Panc1 (cell line): ENCODE measurements at regions not wholly inside any gene's neighbourhood (a gene's known extent, or its start where the extent isn't known, plus 50 kb on each side); places are given as distances from the start of the nearest gene placed in this dataset.

Source experiments
- CTCF ChIP-seq: fragments of 450-650 bp; IDR thresholded peaks from 2 replicates; pipeline ENCODE4 v1.5.1; 2017; ENCODE audit warnings: mild to moderate bottlenecking
- POLR2AphosphoS5 ChIP-seq: IDR thresholded peaks from 2 replicates; pipeline ENCODE4 v1.6.1; 2012; ENCODE audit warnings: mild to moderate bottlenecking, low read depth, low read length, moderate library complexity
- REST ChIP-seq, 2 experiments: IDR thresholded peaks; 2 replicates each; pipeline ENCODE4 v1.6.1; 2011 to 2012; ENCODE audit warnings: low read depth in 2 of 2, control low read depth in 1 of 2, low read length in 1 of 2, mild to moderate bottlenecking in 1 of 2, moderate library complexity in 1 of 2; ENCODE audit not compliant: insufficient read depth in 1 of 2
- SIN3A ChIP-seq: IDR thresholded peaks from 2 replicates; pipeline ENCODE4 v1.6.1; 2012; ENCODE audit warnings: low read depth, mild to moderate bottlenecking, low read length, moderate library complexity, borderline replicate concordance; ENCODE audit not compliant: insufficient read depth
- TCF7L2 ChIP-seq: IDR thresholded peaks from 2 replicates; pipeline ENCODE4 v1.6.1; 2011; ENCODE audit warnings: mild to moderate bottlenecking, low read depth, low read length, inconsistent platforms

- no peak for TF ChIP-seq CTCF
- TF ChIP-seq POLR2AphosphoS5: no peak
- no peak for TF ChIP-seq REST (IDR thresholded peaks at IDR 0.05; ENCODE audit: insufficient read depth in 1 of 2, low read depth in 2 of 2, low read length in 1 of 2)
- no peak for TF ChIP-seq TCF7L2
- no peak for TF ChIP-seq SIN3A
Observed at GRCh38 chr4:186935901-186936300, 212.2 kb upstream of the FAT1 start.
